AG04449 (cell line): ENCODE measurements at regions not wholly inside any gene's neighbourhood (a gene's known extent, or its start where the extent isn't known, plus 50 kb on each side); places are given as distances from the start of the nearest gene placed in this dataset.

Experiments
- CTCF ChIA-PET: fragments of 350-600 bp; formaldehyde crosslinking; extraction: SDS; loops from one replicate; lab custom pipeline; 2021; ENCODE audit warnings: antibody characterized with exemption; lab: Yijun Ruan, JAX
- POLR2A ChIA-PET: fragments of 400-600, 350-600 bp; formaldehyde crosslinking; extraction: SDS; loops from one replicate; lab custom pipeline; 2020; ENCODE audit warnings: antibody characterized with exemption, inconsistent platforms; lab: Yijun Ruan, JAX
- DNase-seq: peaks from one replicate; pipeline ENCODE4 v3.0.0-alpha.2; 2010; ENCODE audit warnings: low read depth, low spot score
- H3K4me3 ChIP-seq: 2 replicates; pipeline ENCODE4 v1.5.1; 2011; ENCODE audit warnings: low read depth, mild to moderate bottlenecking, control low read depth, low read length
- CTCF ChIP-seq: IDR thresholded peaks from one replicate; pipeline ENCODE4 v1.5.1; 2011; ENCODE audit warnings: mild to moderate bottlenecking, moderate library complexity, low read length, control low read depth, inconsistent platforms; ENCODE audit not compliant: insufficient read depth; ENCODE audit errors: missing control alignments

GRCh38 chr12:89962648-89963047 is 254.0 kb upstream of the ATP2B1 start:
- TF ChIP-seq CTCF, result no peak
- H3K4me3 ChIP-seq, result no peak overlapping the region
- CTCF ChIA-PET, result interaction anchor here (0.9 to 1.8 kb wide), 5 partner anchors 8 to 143 kb away, joined by 3 to 8 read pairs (median 4); no protein-coding TSS in a partner anchor
- no peak for DNase-seq
- POLR2A ChIA-PET, result no interaction called here

GRCh38 chr12:89960607-89961394 is 252.2 kb upstream of the ATP2B1 start:
- ChIA-PET CTCF (interaction anchor here (0.7 to 1.7 kb wide), 2 partner anchors 9 to 13 kb away, joined by 4 to 6 read pairs; no protein-coding TSS in a partner anchor), POLR2A (no interaction called here)
- no peak for DNase-seq
- H3K4me3 ChIP-seq, result no peak overlapping the region
- no peak for TF ChIP-seq CTCF

GRCh38 chr12:89960011-89960507 is 251.4 kb upstream of the ATP2B1 start:
- H3K4me3 ChIP-seq, result no peak overlapping the region
- ChIA-PET POLR2A (no interaction called here), CTCF (interaction anchor here (0.7 to 1.7 kb wide), 2 partner anchors 9 to 12 kb away, joined by 4 to 6 read pairs; no protein-coding TSS in a partner anchor)
- no peak for DNase-seq
- no peak for TF ChIP-seq CTCF

GRCh38 chr12:89959179-89959578 is 250.5 kb upstream of the ATP2B1 start:
- ChIA-PET CTCF (no interaction called here), POLR2A (no interaction called here)
- no peak overlapping the region for H3K4me3 ChIP-seq
- DNase-seq, result no peak
- no peak for TF ChIP-seq CTCF

- ChIA-PET POLR2A (no interaction called here), CTCF (no interaction called here)
- H3K4me3 ChIP-seq, result no peak overlapping the region
- no peak for DNase-seq
- no peak for TF ChIP-seq CTCF
These were observed 245.6 kb upstream of the ATP2B1 start for GRCh38 chr12:89954259-89954658.

- TF ChIP-seq CTCF, result no peak
- ChIA-PET CTCF (interaction anchor here (1.0 to 1.3 kb wide), 2 partner anchors 9 to 11 kb away, joined by 4 read pairs; no protein-coding TSS in a partner anchor), POLR2A (no interaction called here)
- H3K4me3 ChIP-seq, result no peak overlapping the region
- DNase-seq, result no peak
These were observed 243.0 kb upstream of the ATP2B1 start for GRCh38 chr12:89951694-89952060.
